ENCODE measurements at regions not wholly inside any gene's neighbourhood (a gene's known extent, or its start where the extent isn't known, plus 50 kb on each side); places are given as distances from the start of the nearest gene placed in this dataset.

- DNase-seq (ENCODE audit: low read depth), result no peak
- H3K4me3 ChIP-seq (ENCODE audit: low read depth, low read length), result no peak overlapping the region
- no peak for TF ChIP-seq CTCF (IDR thresholded peaks at IDR 0.05; ENCODE audit: low read depth, low read length, missing control alignments)
- in situ Hi-C loops (cut with HindIII; ENCODE audit: low sequenced_read_pairs), result no loop called here
Measured at GRCh38 chr1:229758101-229759036, 132.3 kb downstream of the URB2 start.

- no peak overlapping the region for H3K4me3 ChIP-seq (ENCODE audit: low read depth, low read length)
- in situ Hi-C loops (cut with HindIII; ENCODE audit: low sequenced_read_pairs), result no loop called here
- DNase-seq (ENCODE audit: low read depth), result no peak
- no peak for TF ChIP-seq CTCF (IDR thresholded peaks at IDR 0.05; ENCODE audit: low read depth, low read length, missing control alignments)
Measured at GRCh38 chr1:229759037-229759435, 133.0 kb downstream of the URB2 start.

- H3K4me3 ChIP-seq (ENCODE audit: low read depth, low read length), result no peak overlapping the region
- DNase-seq (ENCODE audit: low read depth), result no peak
- in situ Hi-C loops (cut with HindIII; ENCODE audit: low sequenced_read_pairs), result no loop called here
- no peak for TF ChIP-seq CTCF (IDR thresholded peaks at IDR 0.05; ENCODE audit: low read depth, low read length, missing control alignments)
Measured at GRCh38 chr1:229759586-229759985, 133.5 kb downstream of the URB2 start.

GRCh38 chr1:229760478-229760996 is 134.5 kb downstream of the URB2 start:
- no peak for TF ChIP-seq CTCF (IDR thresholded peaks at IDR 0.05; ENCODE audit: low read depth, low read length, missing control alignments)
- in situ Hi-C loops (cut with HindIII; ENCODE audit: low sequenced_read_pairs), result no loop called here
- H3K4me3 ChIP-seq (ENCODE audit: low read depth, low read length), result no peak overlapping the region
- DNase-seq (ENCODE audit: low read depth), result no peak

- DNase-seq (ENCODE audit: low read depth), result no peak
- in situ Hi-C loops (cut with HindIII; ENCODE audit: low sequenced_read_pairs), result no loop called here
- no peak for TF ChIP-seq CTCF (IDR thresholded peaks at IDR 0.05; ENCODE audit: low read depth, low read length, missing control alignments)
- H3K4me3 ChIP-seq (ENCODE audit: low read depth, low read length), result no peak overlapping the region
Measured at GRCh38 chr1:229762891-229763290, 136.8 kb downstream of the URB2 start.

GRCh38 chr1:229768232-229768631 is 142.2 kb downstream of the URB2 start:
- in situ Hi-C loops (cut with HindIII; ENCODE audit: low sequenced_read_pairs), result no loop called here
- DNase-seq (ENCODE audit: low read depth), result no peak
- H3K4me3 ChIP-seq (ENCODE audit: low read depth, low read length), result no peak overlapping the region
- TF ChIP-seq CTCF (IDR thresholded peaks at IDR 0.05; ENCODE audit: low read depth, low read length, missing control alignments), result no peak
